Liver (tissue), 8 donors: ENCODE measurements at regions not wholly inside any gene's neighbourhood (a gene's known extent, or its start where the extent isn't known, plus 50 kb on each side); places are given as distances from the start of the nearest gene placed in this dataset.

Experiments used
- DNase-seq: peaks from one replicate; pipeline ENCODE4 v3.0.0-alpha.2; 2017; ENCODE audit warnings: low spot score
- H3K27ac ChIP-seq, 2 donors: one replicate each; pipeline ENCODE4 v1.7.0; 2013; ENCODE audit warnings: inconsistent platforms in 2 of 2, low read length in 2 of 2, control low read depth in 1 of 2, low read depth in 1 of 2, mild to moderate bottlenecking in 1 of 2
- H3K27me3 ChIP-seq, 4 donors: one replicate each; pipeline versions ENCODE4 v1.6.1 to v1.7.0; 2013; ENCODE audit warnings: low read length in 3 of 4, inconsistent platforms in 1 of 4, mild to moderate bottlenecking in 1 of 4, moderate library complexity in 1 of 4; ENCODE audit not compliant: control insufficient read depth in 4 of 4, insufficient read depth in 4 of 4
- H3K36me3 ChIP-seq, 4 donors: one replicate each; pipeline versions ENCODE4 v1.6.1 to v1.7.0; 2013; ENCODE audit warnings: low read length in 3 of 4, mild to moderate bottlenecking in 3 of 4, low read depth in 1 of 4, moderate library complexity in 1 of 4; ENCODE audit not compliant: control insufficient read depth in 4 of 4, insufficient read depth in 3 of 4
- H3K4me1 ChIP-seq, 4 donors: one replicate each; pipeline versions ENCODE4 v1.6.1 to v1.7.0; 2013; ENCODE audit warnings: low read length in 3 of 4, mild to moderate bottlenecking in 3 of 4, moderate library complexity in 1 of 4; ENCODE audit not compliant: control insufficient read depth in 4 of 4, insufficient read depth in 4 of 4
- H3K4me3 ChIP-seq, 3 donors: one replicate each; pipeline versions ENCODE4 v1.6.1 to v1.7.0; 2013; ENCODE audit warnings: low read length in 3 of 3, control low read depth in 1 of 3, low read depth in 1 of 3, mild to moderate bottlenecking in 1 of 3
- H3K9ac ChIP-seq, 2 donors: one replicate each; pipeline ENCODE4 v1.7.0; 2013; ENCODE audit warnings: low read length in 2 of 2, mild to moderate bottlenecking in 2 of 2, moderate library complexity in 2 of 2, control low read depth in 1 of 2, low read depth in 1 of 2
- H3K9me3 ChIP-seq, 4 donors: one replicate each; pipeline versions ENCODE4 v1.6.1 to v1.7.0; 2013; ENCODE audit warnings: low read length in 3 of 4; ENCODE audit not compliant: control insufficient read depth in 4 of 4
- ATF3 ChIP-seq: IDR thresholded peaks from 2 replicates; pipeline ENCODE4 v1.6.1; 2016; ENCODE audit warnings: antibody characterized with exemption
- CTCF ChIP-seq: fragments of 150-350 bp; IDR thresholded peaks from 2 replicates; pipeline ENCODE4 v1.5.1; 2017; ENCODE audit warnings: improper control_type of control experiment, low read depth, low read length; ENCODE audit not compliant: missing input control
- EGR1 ChIP-seq, 2 donors: IDR thresholded peaks; 2 replicates each; pipeline ENCODE4 v1.6.1; 2016 to 2018; ENCODE audit warnings: antibody characterized with exemption in 2 of 2, low read depth in 2 of 2
- FOXA1 ChIP-seq: IDR thresholded peaks from 2 replicates; pipeline ENCODE4 v1.6.1; 2016; ENCODE audit warnings: antibody characterized with exemption
- FOXA2 ChIP-seq: IDR thresholded peaks from 2 replicates; pipeline ENCODE4 v1.6.1; 2016; ENCODE audit warnings: antibody characterized with exemption
- GABPA ChIP-seq, 2 donors: IDR thresholded peaks in 1 of 2; conservative IDR thresholded peaks in 1 of 2; 2 replicates each; pipeline ENCODE4 v1.6.1; 2016; ENCODE audit warnings: antibody characterized with exemption in 2 of 2, mild to moderate bottlenecking in 1 of 2, moderate library complexity in 1 of 2
- HNF4A ChIP-seq, 2 donors: conservative IDR thresholded peaks; 2 replicates each; pipeline ENCODE4 v1.6.1; 2016; ENCODE audit warnings: antibody characterized with exemption in 2 of 2, mild to moderate bottlenecking in 2 of 2
- HNF4G ChIP-seq: IDR thresholded peaks from 2 replicates; pipeline ENCODE4 v1.6.1; 2016; ENCODE audit warnings: antibody characterized with exemption
- JUND ChIP-seq, 2 donors: IDR thresholded peaks; 2 replicates each; pipeline ENCODE4 v1.6.1; 2016; ENCODE audit warnings: antibody characterized with exemption in 2 of 2
- MAX ChIP-seq: IDR thresholded peaks from 2 replicates; pipeline ENCODE4 v1.6.1; 2016; ENCODE audit warnings: antibody characterized with exemption
- NR2F2 ChIP-seq: IDR thresholded peaks from 2 replicates; pipeline ENCODE4 v1.6.1; 2016; ENCODE audit warnings: antibody characterized with exemption
- RAD21 ChIP-seq, 2 donors: IDR thresholded peaks; 2 replicates each; pipeline ENCODE4 v1.6.1; 2016; ENCODE audit warnings: antibody characterized with exemption in 2 of 2, mild to moderate bottlenecking in 2 of 2
- REST ChIP-seq: IDR thresholded peaks from 2 replicates; pipeline ENCODE4 v1.6.1; 2016; ENCODE audit warnings: antibody characterized with exemption, mild to moderate bottlenecking
- SP1 ChIP-seq: IDR thresholded peaks from 2 replicates; pipeline ENCODE4 v1.6.1; 2018; ENCODE audit warnings: antibody characterized with exemption, mild to moderate bottlenecking
- YY1 ChIP-seq: IDR thresholded peaks from 2 replicates; pipeline ENCODE4 v1.6.1; 2016; ENCODE audit warnings: antibody characterized with exemption, mild to moderate bottlenecking
- ZBTB33 ChIP-seq: IDR thresholded peaks from 2 replicates; pipeline ENCODE4 v1.6.1; 2016; ENCODE audit warnings: antibody characterized with exemption
- WGBS: extraction: QIAGEN DNeasy Blood & Tissue Kit; methylation state at CpG from one replicate; pipeline ENCODE4 v1.1.7; 2013; 5-methylcytosine and 5-hydroxymethylcytosine counted together
- donor health status: healthy.
- donor health status: healthy.
- donor health status: healthy.
- donor health status: healthy.
- donor health status: healthy.

- no peak overlapping the region for H3K27ac ChIP-seq
- H3K9ac ChIP-seq = no peak overlapping the region
- 66% methylated on average over 18 of the region's 18 CpGs for WGBS
- H3K4me3 ChIP-seq = no peak overlapping the region
- no peaks in the 10 kb centered on the region for H3K27me3 ChIP-seq
- no peaks in the 10 kb centered on the region for H3K36me3 ChIP-seq
- DNase-seq = no peak
- H3K9me3 ChIP-seq = no peaks in the 10 kb centered on the region
- no peak for TF ChIP-seq YY1
- TF ChIP-seq JUND (IDR thresholded peaks at IDR 0.05) = no peak
- TF ChIP-seq HNF4A (conservative IDR thresholded peaks at IDR 0.05) = no peak
- no peak for TF ChIP-seq GABPA (IDR thresholded peaks at IDR 0.05 in 1 of 2, conservative IDR thresholded peaks at IDR 0.05 in 1 of 2)
- no peak for TF ChIP-seq RAD21 (IDR thresholded peaks at IDR 0.05)
- TF ChIP-seq ZBTB33 = no peak
- TF ChIP-seq NR2F2 = no peak
- no peak for TF ChIP-seq CTCF
- TF ChIP-seq FOXA1 = no peak
- no peak for TF ChIP-seq ATF3
- no peak for TF ChIP-seq SP1
- no peak for TF ChIP-seq MAX
- no peak for TF ChIP-seq HNF4G
- no peak for TF ChIP-seq FOXA2
- no peak for TF ChIP-seq EGR1 (IDR thresholded peaks at IDR 0.05; ENCODE audit: low read depth in 2 of 2)
- TF ChIP-seq REST = no peak
- H3K4me1 ChIP-seq = no peaks in the 10 kb centered on the region
Measured at GRCh38 chr5:2013301-2014057, 130.8 kb upstream of the IRX4 start.
